HCT116 (cell line): ENCODE measurements at regions not wholly inside any gene's neighbourhood (a gene's known extent, or its start where the extent isn't known, plus 50 kb on each side); places are given as distances from the start of the nearest gene placed in this dataset.

Experiments used
- ATAC-seq: fragments of 200-7000 bp; cut with Tn5 transposase; 2 replicates; pipeline ENCODE4 v1.9.1; 2020; ENCODE audit warnings: mild to moderate bottlenecking, moderate library complexity
- BruUV-seq: library from RNA; stranded (reverse); fragments of 400-500 nt; replicated peaks from 2 replicates; lab custom pipeline; 2021; lab: Mats Ljungman, UMichigan
- CTCF ChIA-PET: fragments of 300-600 bp; sonication (Branson Sonifier 250); formaldehyde crosslinking; loops from one replicate; lab custom pipeline; 2021; ENCODE audit warnings: antibody characterized with exemption; lab: Charles Lee
- POLR2A ChIA-PET: fragments of 300-600, 350-600 bp; sonication (Branson Sonifier 250); formaldehyde crosslinking; loops from one replicate; lab custom pipeline; 2021; ENCODE audit warnings: antibody characterized with exemption; lab: Charles Lee
- RAD21 ChIA-PET, 2 experiments: fragments of 300-600 bp; sonication (Branson Sonifier 250); formaldehyde crosslinking; loops; one replicate each; lab custom pipeline; 2023; ENCODE audit warnings: low total read pairs in 2 of 2; ENCODE audit not compliant: uncharacterized antibody in 2 of 2, unreplicated experiment in 2 of 2, low non-redundant PET in 1 of 2; lab: Charles Lee
- DNase-seq: peaks from one replicate; pipeline ENCODE4 v3.0.0-alpha.2; 2010; ENCODE audit warnings: low read depth, low spot score
- H2AFZ ChIP-seq: fragments of 200-600 bp; shearing (Covaris generic), sonication (generic); 2 replicates; pipeline ENCODE4 v1.6.1; 2017; ENCODE audit warnings: low read depth, mixed run types, mixed read lengths, antibody characterized with exemption, low read length; ENCODE audit not compliant: poor library complexity, severe bottlenecking
- H3K27ac ChIP-seq: 2 replicates; pipeline ENCODE4 v1.5.1; 2012; ENCODE audit warnings: low read depth, low read length
- H3K27me3 ChIP-seq: fragments of 200-600 bp; sonication (generic); 2 replicates; pipeline ENCODE4 v1.6.1; 2016; ENCODE audit warnings: mixed run types, low read length, mixed read lengths; ENCODE audit not compliant: insufficient read depth
- H3K36me3 ChIP-seq, 2 experiments: fragments of 200-500 bp in 1 of 2; fragments of 200-600 bp in 1 of 2; sonication (Bioruptor generic) in 1 of 2; sonication (generic) in 1 of 2; 2 replicates each; pipeline versions ENCODE4 v1.5.1 to v1.6.1; 2014 to 2016; ENCODE audit warnings: low read length in 2 of 2, inconsistent platforms in 1 of 2, mixed read lengths in 1 of 2, mixed run types in 1 of 2; ENCODE audit not compliant: insufficient read depth in 2 of 2, control insufficient read depth in 1 of 2
- H3K4me1 ChIP-seq, 2 experiments: fragments of 200-600 bp in 1 of 2; sonication (generic) in 1 of 2; 2 replicates each; pipeline versions ENCODE4 v1.5.1 to v1.6.1; 2012 to 2017; ENCODE audit warnings: low read length in 2 of 2, inconsistent platforms in 1 of 2, mild to moderate bottlenecking in 1 of 2, mixed read lengths in 1 of 2, mixed run types in 1 of 2, moderate library complexity in 1 of 2; ENCODE audit not compliant: insufficient read depth in 2 of 2, control insufficient read depth in 1 of 2
- H3K4me2 ChIP-seq: fragments of 200-600 bp; sonication (generic); 2 replicates; pipeline ENCODE4 v1.6.1; 2017; ENCODE audit warnings: mixed run types, low read length, mixed read lengths
- H3K4me3 ChIP-seq, 2 experiments: fragments of 200-600 bp in 1 of 2; sonication (generic) in 1 of 2; replicated peaks in 1 of 2; 2 replicates each; pipeline ENCODE4 v1.5.1; 2011 to 2016; ENCODE audit warnings: low read length in 2 of 2, control low read depth in 1 of 2, low read depth in 1 of 2, mild to moderate bottlenecking in 1 of 2, mixed read lengths in 1 of 2, mixed run types in 1 of 2
- H3K79me2 ChIP-seq: fragments of 200-600 bp; sonication (generic); 2 replicates; pipeline ENCODE4 v1.6.1; 2017; ENCODE audit warnings: mild to moderate bottlenecking, mixed run types, low read length, moderate library complexity, mixed read lengths; ENCODE audit not compliant: insufficient read depth
- H3K9ac ChIP-seq: fragments of 200-600 bp; sonication (generic); 2 replicates; pipeline ENCODE4 v1.6.1; 2016; ENCODE audit warnings: low read length, mixed read lengths
- H3K9me2 ChIP-seq: fragments of 200-600 bp; sonication (generic), shearing (Covaris generic); 2 replicates; pipeline ENCODE4 v1.6.1; 2017; ENCODE audit warnings: mixed run types, mild to moderate bottlenecking, moderate library complexity; ENCODE audit not compliant: insufficient read depth
- H3K9me3 ChIP-seq, 2 experiments: fragments of 200-500 bp in 1 of 2; fragments of 200-600 bp in 1 of 2; sonication (Bioruptor generic) in 1 of 2; sonication (generic) in 1 of 2; 2 replicates each; pipeline ENCODE4 v1.6.1; 2014 to 2017; ENCODE audit warnings: low read length in 2 of 2, mixed read lengths in 2 of 2, inconsistent platforms in 1 of 2, low read depth in 1 of 2, mild to moderate bottlenecking in 1 of 2, mixed run types in 1 of 2, moderate library complexity in 1 of 2; ENCODE audit not compliant: control insufficient read depth in 1 of 2, insufficient read depth in 1 of 2
- H4K20me1 ChIP-seq: fragments of 200-600 bp; sonication (generic), shearing (Covaris generic); 2 replicates; pipeline ENCODE4 v1.6.1; 2017; ENCODE audit warnings: mixed run types, mild to moderate bottlenecking, moderate library complexity; ENCODE audit not compliant: insufficient read depth
- EGR1 ChIP-seq: IDR thresholded peaks from 2 replicates; pipeline ENCODE4 v1.6.1; 2012; ENCODE audit warnings: low read depth
- POLR2A ChIP-seq: IDR thresholded peaks from 2 replicates; pipeline ENCODE4 v1.7.0; 2011; ENCODE audit warnings: borderline replicate concordance; ENCODE audit not compliant: insufficient read depth, insufficient read length; ENCODE audit errors: extremely low read depth
- SP1 ChIP-seq: IDR thresholded peaks from 2 replicates; pipeline ENCODE4 v1.6.1; 2012; ENCODE audit warnings: low read depth
- SRF ChIP-seq: IDR thresholded peaks from 2 replicates; pipeline ENCODE4 v1.6.1; 2012; ENCODE audit warnings: low read depth
- YY1 ChIP-seq: IDR thresholded peaks from 2 replicates; pipeline ENCODE4 v1.6.1; 2011; ENCODE audit warnings: low read length, low read depth, moderate library complexity, mild to moderate bottlenecking; ENCODE audit not compliant: insufficient replicate concordance; ENCODE audit errors: extremely low read depth
- ZFX ChIP-seq: fragments of 450-650 bp; IDR thresholded peaks from 2 replicates; pipeline ENCODE4 v1.6.1; 2017
- ZNF274 ChIP-seq: fragments of 200-500 bp; sonication (Bioruptor generic); IDR thresholded peaks from 2 replicates; pipeline ENCODE4 v1.6.1; 2014; ENCODE audit warnings: mild to moderate bottlenecking, low read depth, low read length, inconsistent platforms
- intact Hi-C: fragments of 100-400 bp; cut with micrococcal nuclease; formaldehyde crosslinking; loops from 2 replicates; pipeline ENCODE4 v1.10.0; 2022
- TF ChIP-seq, protein P1 (sequence below): IDR thresholded peaks from 2 replicates; pipeline ENCODE4 v1.6.1; 2012

- Histone ChIP-seq H3K4me3 (no peak overlapping the region), H3K4me2 (no peak overlapping the region), H4K20me1 (no peaks in the 10 kb centered on the region), H3K4me1 (no peaks in the 10 kb centered on the region), H3K9me2 (no peaks in the 10 kb centered on the region), H3K27ac (no peak overlapping the region), H3K27me3 (0 out of 2 replicates have a peak, but pooled peaks cover 2% of the 10 kb centered on the region), H3K36me3 (no peaks in the 10 kb centered on the region), H2AFZ (no peak overlapping the region), H3K79me2 (no peaks in the 10 kb centered on the region), H3K9me3 (no peaks in the 10 kb centered on the region), H3K9ac (no peak overlapping the region)
- TF ChIP-seq YY1 (no peak), POLR2A (no peak), SP1 (no peak)
- RAD21 ChIA-PET, result no interaction called here
- POLR2A ChIA-PET, result no interaction called here
- DNase-seq (no peak), ATAC-seq (no peak)
- CTCF ChIA-PET, result no interaction called here
- no TSS peak for BruUV-seq
- intact Hi-C loops, result no loop called here
These were observed 100.5 kb downstream of the NAA11 start for GRCh38 chr4:79225360-79225759.

GRCh38 chr4:79224777-79225104 is 101.1 kb downstream of the NAA11 start:
- no peaks in the 10 kb centered on the region for H3K4me1 ChIP-seq
- no peaks in the 10 kb centered on the region for H3K36me3 ChIP-seq
- no peaks in the 10 kb centered on the region for H3K9me2 ChIP-seq
- ATAC-seq, result no peak
- H3K9ac ChIP-seq, result no peak overlapping the region
- no peak for DNase-seq
- no peaks in the 10 kb centered on the region for H3K9me3 ChIP-seq
- H3K79me2 ChIP-seq, result no peaks in the 10 kb centered on the region
- CTCF ChIA-PET, result no interaction called here
- TF ChIP-seq SRF, result no peak
- TF ChIP-seq ZFX, result no peak
- TF ChIP-seq EGR1, result no peak
- TF ChIP-seq, protein P1, sequence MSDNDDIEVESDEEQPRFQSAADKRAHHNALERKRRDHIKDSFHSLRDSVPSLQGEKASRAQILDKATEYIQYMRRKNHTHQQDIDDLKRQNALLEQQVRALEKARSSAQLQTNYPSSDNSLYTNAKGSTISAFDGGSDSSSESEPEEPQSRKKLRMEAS, result no peak
- no peak for TF ChIP-seq ZNF274
- TF ChIP-seq, all 23 proteins: peak for 0
- ChIA-PET POLR2A (no interaction called here), RAD21 (no interaction called here)
- Histone ChIP-seq H3K27me3 (0 out of 2 replicates have a peak, but pooled peaks cover 2% of the 10 kb centered on the region), H3K4me2 (no peak overlapping the region), H3K4me3 (no peak overlapping the region), H2AFZ (no peak overlapping the region), H4K20me1 (no peaks in the 10 kb centered on the region), H3K27ac (no peak overlapping the region)
- BruUV-seq, result no TSS peak
- intact Hi-C loops, result no loop called here
